IPS-18a (cell line): ENCODE measurements at regions not wholly inside any gene's neighbourhood (a gene's known extent, or its start where the extent isn't known, plus 50 kb on each side); places are given as distances from the start of the nearest gene placed in this dataset.

Source experiments
- H3K27ac ChIP-seq: one replicate; pipeline ENCODE4 v1.5.1; 2013; ENCODE audit warnings: low read length
- H3K27me3 ChIP-seq: one replicate; pipeline ENCODE4 v1.6.1; 2013; ENCODE audit warnings: mild to moderate bottlenecking, low read length; ENCODE audit not compliant: control insufficient read depth, insufficient read depth
- H3K36me3 ChIP-seq: one replicate; pipeline ENCODE4 v1.6.1; 2013; ENCODE audit warnings: low read depth, low read length; ENCODE audit not compliant: control insufficient read depth
- H3K4me1 ChIP-seq: one replicate; pipeline ENCODE4 v1.6.1; 2013; ENCODE audit warnings: low read depth, low read length; ENCODE audit not compliant: control insufficient read depth
- H3K4me3 ChIP-seq: one replicate; pipeline ENCODE4 v1.5.1; 2013; ENCODE audit warnings: low read length
- H3K9ac ChIP-seq: one replicate; pipeline ENCODE4 v1.6.1; 2013; ENCODE audit warnings: mild to moderate bottlenecking, low read length, moderate library complexity
- H3K9me3 ChIP-seq: one replicate; pipeline ENCODE4 v1.6.1; 2013; ENCODE audit warnings: low read depth, low read length; ENCODE audit not compliant: control insufficient read depth

DNA sequence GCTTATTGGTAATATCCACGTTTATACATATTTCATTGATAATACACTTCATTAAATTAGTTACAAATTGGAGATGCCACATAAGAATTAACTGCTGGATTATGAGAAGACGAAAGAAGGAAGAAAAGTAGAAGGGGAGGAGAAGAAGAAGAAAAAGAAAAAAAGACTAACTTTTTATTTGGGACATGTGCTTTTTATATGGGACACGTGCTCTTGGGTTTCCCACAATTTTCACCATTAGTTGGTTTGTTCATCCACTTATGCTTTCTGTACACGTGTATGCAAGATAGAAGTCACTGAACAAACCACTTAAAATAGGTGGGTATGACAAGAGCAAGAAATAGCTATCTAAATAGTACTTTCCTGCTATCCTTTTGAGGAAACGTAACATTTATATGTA, 98.6 kb downstream of the MRPS30 start:
- H3K27me3 ChIP-seq, result no peaks in the 10 kb centered on the region
- no peak overlapping the region for H3K27ac ChIP-seq
- no peaks in the 10 kb centered on the region for H3K36me3 ChIP-seq
- H3K4me3 ChIP-seq, result no peak overlapping the region
- no peaks in the 10 kb centered on the region for H3K9me3 ChIP-seq
- peaks cover 9% of the 10 kb centered on the region for H3K4me1 ChIP-seq
- H3K9ac ChIP-seq, result no peak overlapping the region

DNA sequence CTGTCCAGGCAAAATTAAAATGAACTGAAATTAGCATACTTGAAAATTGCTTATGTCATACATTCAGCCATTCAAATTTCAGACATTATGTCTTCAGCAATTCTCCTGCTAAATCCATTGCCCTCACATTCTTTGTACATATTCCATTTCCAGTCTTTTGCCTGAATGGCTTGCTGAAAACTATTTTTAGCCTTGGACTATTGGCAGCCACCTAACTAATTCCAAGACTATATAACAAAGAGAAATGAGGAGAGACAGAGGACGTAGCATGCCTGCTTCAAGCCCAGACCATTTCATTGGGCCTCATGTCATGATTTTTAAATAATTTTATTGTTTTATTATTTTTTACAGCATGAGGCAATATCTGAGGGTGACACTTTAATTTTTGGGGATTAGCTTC, 100.3 kb downstream of the MRPS30 start:
- H3K27me3 ChIP-seq, result no peaks in the 10 kb centered on the region
- no peak overlapping the region for H3K4me3 ChIP-seq
- no peaks in the 10 kb centered on the region for H3K9me3 ChIP-seq
- H3K9ac ChIP-seq, result no peak overlapping the region
- H3K36me3 ChIP-seq, result no peaks in the 10 kb centered on the region
- H3K27ac ChIP-seq, result no peak overlapping the region
- H3K4me1 ChIP-seq, result peaks cover 9% of the 10 kb centered on the region

DNA sequence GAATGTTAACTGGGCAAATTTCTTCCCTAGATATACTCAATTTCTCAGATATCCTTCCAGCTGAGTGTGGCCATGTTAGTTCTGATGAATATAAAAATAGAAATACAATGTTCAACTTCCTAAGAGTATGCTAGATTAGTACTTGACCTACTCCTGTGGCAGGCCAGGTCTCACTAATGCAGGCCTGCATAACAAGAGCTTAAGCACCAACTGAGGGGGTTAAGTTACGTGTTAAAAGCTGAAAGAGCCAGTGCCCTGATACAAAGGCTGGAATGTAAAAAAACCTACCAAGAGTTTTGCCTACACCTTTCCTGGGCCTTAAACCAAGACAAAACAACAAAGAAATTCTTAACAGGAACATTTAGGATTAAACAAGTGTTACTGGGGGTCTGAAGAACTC, 102.8 kb downstream of the MRPS30 start:
- H3K4me1 ChIP-seq, result peaks cover 9% of the 10 kb centered on the region
- no peaks in the 10 kb centered on the region for H3K9me3 ChIP-seq
- H3K36me3 ChIP-seq, result no peaks in the 10 kb centered on the region
- no peak overlapping the region for H3K9ac ChIP-seq
- peak overlapping the region; percentile 51 for H3K27ac ChIP-seq
- no peaks in the 10 kb centered on the region for H3K27me3 ChIP-seq
- no peak overlapping the region for H3K4me3 ChIP-seq

DNA sequence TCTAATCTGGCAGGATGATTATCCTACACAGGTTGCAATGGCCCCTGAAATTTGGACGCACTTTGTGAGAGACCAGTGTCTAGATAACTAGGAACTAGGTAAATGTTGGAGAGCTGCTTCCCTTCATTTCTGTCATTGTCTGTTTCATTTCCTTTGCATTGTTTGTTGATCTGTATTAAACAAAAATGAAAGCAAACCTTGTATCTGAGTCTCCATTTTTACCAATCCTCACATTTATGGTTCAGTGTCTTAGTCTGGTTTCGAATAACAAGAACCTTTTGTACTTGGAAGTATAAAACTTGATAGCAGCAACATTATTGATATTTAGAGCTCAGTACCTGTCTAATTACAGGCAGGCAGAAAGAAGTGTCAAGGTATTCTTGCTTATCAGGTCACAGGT, 105.5 kb downstream of the MRPS30 start:
- peaks cover 9% of the 10 kb centered on the region for H3K4me1 ChIP-seq
- no peak overlapping the region for H3K27ac ChIP-seq
- no peaks in the 10 kb centered on the region for H3K36me3 ChIP-seq
- H3K9ac ChIP-seq, result no peak overlapping the region
- H3K9me3 ChIP-seq, result no peaks in the 10 kb centered on the region
- H3K27me3 ChIP-seq, result no peaks in the 10 kb centered on the region
- no peak overlapping the region for H3K4me3 ChIP-seq

GRCh38 chr5:44919560-44919959, 110.8 kb downstream of the MRPS30 start:
- no peaks in the 10 kb centered on the region for H3K36me3 ChIP-seq
- H3K9me3 ChIP-seq, result no peaks in the 10 kb centered on the region
- no peak overlapping the region for H3K4me3 ChIP-seq
- H3K9ac ChIP-seq, result no peak overlapping the region
- H3K27ac ChIP-seq, result no peak overlapping the region
- no peaks in the 10 kb centered on the region for H3K4me1 ChIP-seq
- H3K27me3 ChIP-seq, result no peaks in the 10 kb centered on the region

DNA sequence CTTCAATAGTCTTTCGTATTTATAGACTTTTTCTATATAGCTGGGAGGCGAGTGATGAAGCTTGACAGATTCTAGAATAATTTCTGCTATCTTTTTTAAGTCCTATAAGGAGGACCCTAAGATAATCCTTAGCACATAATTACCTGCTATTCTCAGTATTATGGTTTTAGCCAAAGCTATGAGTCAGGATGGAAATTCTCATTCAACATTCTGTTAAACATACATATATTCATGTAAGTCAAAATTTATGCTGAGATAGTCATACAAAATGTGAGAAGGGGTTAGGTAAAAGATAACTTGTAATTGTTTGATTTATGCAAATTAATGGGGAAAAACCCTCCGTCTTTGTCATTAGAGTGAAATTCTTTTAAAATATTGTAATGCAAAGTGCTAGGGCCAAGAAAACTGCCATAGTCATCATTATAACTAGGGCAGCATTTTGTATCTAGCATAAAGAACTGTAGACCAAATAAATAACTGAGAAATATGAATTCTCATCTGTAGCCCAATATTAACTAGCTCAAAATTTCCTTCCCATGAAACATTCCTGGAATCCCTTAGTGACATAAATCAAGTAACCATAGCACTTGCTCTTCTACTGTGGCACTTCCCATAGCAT, 118.5 kb downstream of the MRPS30 start:
- no peak overlapping the region for H3K27ac ChIP-seq
- H3K27me3 ChIP-seq, result no peaks in the 10 kb centered on the region
- no peak overlapping the region for H3K9ac ChIP-seq
- H3K9me3 ChIP-seq, result no peaks in the 10 kb centered on the region
- H3K4me3 ChIP-seq, result no peak overlapping the region
- H3K4me1 ChIP-seq, result peaks cover 4% of the 10 kb centered on the region
- H3K36me3 ChIP-seq, result no peaks in the 10 kb centered on the region

GRCh38 chr5:44932922-44933585, 124.3 kb downstream of the MRPS30 start:
- H3K27ac ChIP-seq, result no peak overlapping the region

DNA sequence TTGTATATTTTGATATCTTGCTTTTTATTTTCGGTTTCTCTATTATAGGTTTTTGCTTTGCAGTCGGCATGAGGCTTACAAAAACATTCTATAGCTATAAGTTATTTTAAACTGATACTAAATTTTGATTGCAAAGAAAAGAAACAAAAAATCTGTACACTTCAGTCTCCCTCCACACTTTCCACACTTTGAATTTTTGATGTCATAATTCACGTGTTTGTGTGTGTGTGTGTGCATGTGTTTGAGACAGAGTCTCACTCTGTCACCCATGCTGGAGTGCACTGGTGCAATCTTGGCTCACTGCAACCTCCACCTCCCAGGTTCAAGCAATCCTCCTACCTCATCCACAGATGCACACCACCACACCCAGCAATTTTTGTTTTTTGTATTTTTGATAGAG, 124.9 kb downstream of the MRPS30 start:
- no peak overlapping the region for H3K4me3 ChIP-seq
- H3K4me1 ChIP-seq, result no peaks in the 10 kb centered on the region
- no peak overlapping the region for H3K9ac ChIP-seq
- no peaks in the 10 kb centered on the region for H3K9me3 ChIP-seq
- H3K27me3 ChIP-seq, result no peaks in the 10 kb centered on the region
- H3K36me3 ChIP-seq, result no peaks in the 10 kb centered on the region
- no peak overlapping the region for H3K27ac ChIP-seq

More at GRCh38 chr5:44932922-44933585, 124.3 kb downstream of the MRPS30 start:
- no peaks in the 10 kb centered on the region for H3K36me3 ChIP-seq
- no peak overlapping the region for H3K4me3 ChIP-seq
- no peaks in the 10 kb centered on the region for H3K27me3 ChIP-seq
- no peaks in the 10 kb centered on the region for H3K9me3 ChIP-seq
- no peak overlapping the region for H3K9ac ChIP-seq
- H3K4me1 ChIP-seq, result no peaks in the 10 kb centered on the region

DNA sequence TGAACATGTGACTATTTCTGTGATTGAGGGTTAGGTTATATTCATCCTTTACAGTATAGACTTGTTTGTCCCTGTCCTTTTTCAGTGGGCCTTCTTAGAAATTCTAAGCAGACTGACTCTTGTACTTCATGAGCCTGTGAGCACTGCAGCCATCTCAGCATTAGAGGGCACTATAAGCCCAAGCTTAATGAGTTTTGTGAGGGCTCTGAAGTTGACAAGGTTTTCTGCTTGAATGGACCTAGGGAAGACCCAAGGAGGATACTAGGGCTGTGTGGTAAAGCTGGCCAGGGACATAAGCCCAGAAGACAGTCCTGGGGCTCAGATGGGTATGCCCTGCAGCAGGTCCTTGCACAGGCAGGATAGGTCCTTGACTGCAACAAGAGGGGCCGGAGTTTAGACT, 126.5 kb downstream of the MRPS30 start:
- Histone ChIP-seq H3K27me3 (no peaks in the 10 kb centered on the region), H3K9ac (no peak overlapping the region), H3K9me3 (no peaks in the 10 kb centered on the region), H3K27ac (no peak overlapping the region), H3K4me3 (no peak overlapping the region), H3K4me1 (no peaks in the 10 kb centered on the region), H3K36me3 (no peaks in the 10 kb centered on the region)

DNA sequence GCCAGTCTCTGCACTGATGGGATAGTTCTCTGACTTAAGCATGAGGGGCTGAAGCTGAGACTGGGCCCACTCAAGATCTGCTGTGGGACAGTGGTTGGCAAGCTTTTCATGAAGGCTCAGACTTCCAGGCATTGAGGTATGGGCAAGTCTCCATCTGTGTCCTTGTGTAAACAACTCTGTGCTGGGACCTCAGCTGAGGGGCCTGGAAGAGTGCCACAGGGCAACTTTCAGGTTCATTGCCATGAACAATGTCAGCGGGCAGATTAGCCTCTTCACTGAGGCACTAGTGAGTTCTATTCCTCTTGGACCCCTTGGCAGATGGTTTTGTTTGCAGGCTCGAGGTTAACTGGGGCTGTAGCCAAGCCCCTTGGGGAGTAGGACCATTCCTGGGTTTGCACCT, 127.1 kb downstream of the MRPS30 start:
- H3K27me3 ChIP-seq, result no peaks in the 10 kb centered on the region
- H3K27ac ChIP-seq, result no peak overlapping the region
- no peaks in the 10 kb centered on the region for H3K36me3 ChIP-seq
- no peak overlapping the region for H3K9ac ChIP-seq
- no peak overlapping the region for H3K4me3 ChIP-seq
- H3K9me3 ChIP-seq, result no peaks in the 10 kb centered on the region
- H3K4me1 ChIP-seq, result no peaks in the 10 kb centered on the region

GRCh38 chr5:44942524-44943001, 133.8 kb downstream of the MRPS30 start:
- Histone ChIP-seq H3K4me1 (peaks cover 22% of the 10 kb centered on the region), H3K9me3 (no peaks in the 10 kb centered on the region), H3K27ac (peak overlapping the region; percentile 81), H3K4me3 (peak overlapping the region; percentile 40), H3K36me3 (no peaks in the 10 kb centered on the region), H3K9ac (peak overlapping the region; percentile 55), H3K27me3 (no peaks in the 10 kb centered on the region)

DNA sequence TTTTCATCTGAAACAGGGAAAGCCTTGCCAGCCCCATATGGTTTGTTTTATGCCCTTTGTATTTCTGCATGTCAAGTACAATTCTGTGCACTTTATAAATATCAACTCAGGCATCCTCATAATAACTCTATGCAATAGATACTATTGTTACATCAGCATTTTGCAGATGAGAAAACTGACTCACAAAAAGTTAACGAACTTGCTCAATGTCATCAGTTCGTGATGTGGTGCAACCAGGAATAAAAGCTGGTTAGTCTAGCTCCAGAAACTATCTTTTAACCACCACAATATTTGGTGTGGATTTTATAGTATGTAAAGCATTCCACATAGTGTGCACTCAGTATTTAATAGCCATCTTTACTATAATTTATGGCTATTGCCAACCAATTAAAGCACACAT, 134.9 kb downstream of the MRPS30 start:
- H3K9ac ChIP-seq, result peak overlapping the region; percentile 55
- no peaks in the 10 kb centered on the region for H3K36me3 ChIP-seq
- H3K4me3 ChIP-seq, result no peak overlapping the region
- no peaks in the 10 kb centered on the region for H3K9me3 ChIP-seq
- H3K27ac ChIP-seq, result peak overlapping the region; percentile 81
- H3K4me1 ChIP-seq, result peaks cover 22% of the 10 kb centered on the region
- no peaks in the 10 kb centered on the region for H3K27me3 ChIP-seq
